ENCODE measurements at regions not wholly inside any gene's neighbourhood (a gene's known extent, or its start where the extent isn't known, plus 50 kb on each side); places are given as distances from the start of the nearest gene placed in this dataset.

DNA sequence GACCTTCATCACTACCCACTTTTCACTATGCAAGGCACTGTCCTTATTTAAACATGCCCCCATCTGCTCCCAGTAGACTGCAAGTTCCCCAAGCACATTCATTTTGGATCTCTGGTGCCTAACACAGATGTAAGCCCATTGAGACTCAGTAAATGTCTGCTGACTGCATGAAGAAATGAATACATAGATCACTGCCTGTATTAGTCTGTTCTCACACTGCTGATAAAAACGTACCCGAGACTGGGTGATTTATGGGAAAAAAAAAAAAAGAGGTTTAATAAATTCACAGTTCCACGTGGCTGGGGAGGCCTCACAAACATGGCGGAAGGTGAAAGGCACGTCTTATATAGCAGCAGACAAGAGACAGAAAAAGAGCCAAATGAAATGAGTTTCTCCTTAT lies 204.9 kb downstream of the ATG4C start:
- DNase-seq: no peak

DNA sequence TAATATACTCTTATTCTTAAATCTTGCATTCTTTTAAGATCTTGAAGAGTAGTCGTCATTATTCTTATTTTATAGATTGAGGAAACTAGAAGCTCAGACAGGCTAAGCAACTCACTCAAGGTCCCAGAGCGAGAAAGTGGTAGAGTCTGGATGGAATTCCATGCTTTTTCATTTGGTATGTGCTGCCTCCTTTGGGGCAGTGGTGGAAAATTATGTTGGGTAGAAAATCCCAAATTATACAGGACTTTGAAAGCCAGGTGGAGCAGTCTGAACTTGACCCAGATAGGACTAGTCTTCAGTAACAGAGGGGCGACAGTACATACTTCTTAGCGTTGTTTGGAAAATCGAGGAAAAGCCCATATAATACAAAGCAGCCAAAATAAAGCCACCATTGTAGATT lies 205.6 kb downstream of the ATG4C start:
- DNase-seq: no peak

DNA sequence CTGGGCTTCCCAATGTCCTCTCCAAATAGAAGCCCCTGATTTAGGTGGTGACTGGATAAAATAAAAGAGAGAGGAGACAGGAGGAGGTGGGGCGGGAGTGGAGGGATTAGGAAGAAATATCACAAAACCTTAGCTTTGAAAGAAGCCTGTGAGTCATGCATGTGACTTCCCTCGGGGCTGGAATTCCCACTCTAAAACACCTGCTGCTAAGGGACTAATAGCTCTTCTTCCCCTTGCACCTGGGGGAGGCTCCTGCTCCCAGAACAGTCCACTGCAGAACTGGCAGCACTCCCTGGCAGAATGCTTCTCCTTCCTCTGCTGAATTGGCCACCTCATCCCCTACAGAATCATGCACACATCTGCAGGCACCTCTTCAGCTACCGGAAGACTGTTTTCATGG lies 207.2 kb downstream of the ATG4C start:
- DNase-seq: no peak

DNA sequence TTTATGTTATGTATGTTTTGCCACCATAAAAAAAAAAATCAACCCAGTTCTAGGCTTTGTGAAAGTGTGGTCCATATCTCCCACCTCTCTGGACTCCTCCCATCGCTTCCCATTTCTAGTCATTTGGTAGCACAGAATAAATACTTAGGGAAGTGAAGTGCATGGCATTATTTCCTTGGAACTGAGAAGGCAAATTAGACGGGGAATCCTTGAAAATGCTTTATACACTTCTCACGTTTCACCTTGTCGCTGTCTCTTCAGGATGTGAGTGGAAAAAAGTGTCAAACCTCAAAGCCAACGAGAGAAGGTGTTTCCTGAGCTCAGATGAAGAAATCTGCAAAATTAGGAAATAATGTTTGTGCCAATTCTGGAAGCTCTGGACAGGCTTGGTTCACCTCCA lies 209.9 kb downstream of the ATG4C start:
- no peak for DNase-seq

DNA sequence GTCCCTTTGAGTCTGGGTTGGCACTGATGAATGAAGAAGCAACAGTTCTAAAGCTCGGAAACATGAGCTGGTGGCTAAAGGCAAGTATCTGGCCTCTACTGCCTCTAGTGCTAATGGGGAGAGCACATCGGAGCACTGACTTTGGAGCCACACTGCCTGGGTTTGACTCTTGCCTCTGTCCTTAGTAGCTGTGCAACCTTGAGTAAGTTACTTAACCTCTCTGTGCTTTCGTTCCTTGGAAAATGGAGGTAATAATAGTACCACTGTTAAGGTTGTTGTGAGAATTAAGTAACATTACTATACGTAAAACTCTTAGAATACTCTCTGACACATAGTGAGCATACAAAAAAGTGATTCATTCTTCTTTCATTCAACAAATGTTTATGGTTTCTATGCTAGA lies 211.2 kb downstream of the ATG4C start:
- DNase-seq: no peak

DNA sequence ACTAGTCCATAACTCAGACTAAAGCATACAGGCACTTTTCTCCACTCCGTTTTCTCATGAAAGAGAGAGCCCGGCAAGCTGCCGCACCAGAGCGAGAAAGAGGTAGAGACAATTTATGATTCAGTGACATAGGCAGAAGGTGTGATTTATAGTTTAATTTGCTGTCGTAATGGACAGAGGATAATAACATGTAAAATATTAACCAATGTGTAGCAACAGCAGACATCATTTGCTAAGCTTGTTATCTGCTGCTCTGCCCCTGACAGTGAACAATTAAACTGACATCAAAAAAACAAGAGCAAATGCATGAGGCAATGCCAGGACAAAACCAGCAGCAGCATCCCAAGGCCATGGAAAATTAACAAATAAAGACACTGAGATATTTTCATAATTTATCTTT lies 214.0 kb downstream of the ATG4C start:
- DNase-seq: no peak

DNA sequence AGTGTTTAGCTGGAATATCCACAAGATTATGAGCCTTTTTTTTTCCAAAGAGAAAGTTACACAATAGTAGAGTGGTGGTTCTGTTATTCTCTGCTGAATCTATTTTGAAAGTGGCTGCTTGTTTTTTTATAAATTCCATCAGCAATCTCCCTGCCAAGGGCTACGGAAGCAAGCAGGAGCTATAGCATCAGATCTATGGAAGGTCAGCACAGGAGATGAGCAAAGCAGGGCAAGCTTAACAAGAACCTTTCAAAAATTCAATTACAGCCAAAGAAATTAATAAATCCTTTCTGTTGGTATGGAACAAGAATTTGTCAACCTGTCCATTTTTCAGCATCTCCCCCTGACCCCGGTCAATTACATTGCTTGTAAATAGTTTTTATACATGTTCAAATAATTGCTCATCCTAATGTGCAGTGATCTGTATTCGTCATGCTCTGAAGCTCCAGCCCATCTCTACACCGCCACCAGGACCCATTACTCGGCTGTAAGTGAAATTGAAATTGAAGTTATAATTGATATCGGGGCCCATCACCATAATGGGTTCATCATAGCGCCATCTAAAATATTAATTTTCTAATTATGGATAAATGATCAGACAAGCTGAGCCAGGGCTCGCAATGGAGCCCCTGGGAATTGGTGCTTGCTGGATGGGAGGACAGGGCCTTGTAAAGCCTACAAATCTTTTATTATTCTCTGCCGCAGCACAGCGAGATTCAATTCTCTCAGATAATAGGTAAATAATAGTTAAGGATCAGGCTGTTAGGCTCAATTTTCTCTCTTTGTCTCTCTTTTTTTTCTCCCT lies 215.1 kb downstream of the ATG4C start:
- DNase-seq: no peak

DNA sequence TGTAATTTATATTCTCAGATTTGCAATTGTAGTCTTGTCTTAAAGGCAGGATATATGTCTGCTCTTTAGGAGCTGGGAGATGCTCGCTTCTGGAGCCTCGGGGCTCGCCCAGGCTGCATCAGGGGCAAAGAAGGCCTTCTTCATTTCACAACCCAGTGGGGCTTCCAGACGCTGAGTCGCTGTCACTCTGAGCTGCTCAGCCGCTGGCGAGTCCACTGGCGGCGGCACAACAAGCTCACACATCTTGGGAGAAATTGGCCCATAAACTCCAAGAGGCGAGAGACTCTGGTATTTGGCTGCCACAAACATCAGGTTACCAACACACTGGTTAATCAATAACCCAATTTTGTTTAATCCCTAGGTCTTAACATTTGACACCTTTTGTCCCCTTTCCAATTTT lies 216.6 kb downstream of the ATG4C start:
- no peak for DNase-seq

DNA sequence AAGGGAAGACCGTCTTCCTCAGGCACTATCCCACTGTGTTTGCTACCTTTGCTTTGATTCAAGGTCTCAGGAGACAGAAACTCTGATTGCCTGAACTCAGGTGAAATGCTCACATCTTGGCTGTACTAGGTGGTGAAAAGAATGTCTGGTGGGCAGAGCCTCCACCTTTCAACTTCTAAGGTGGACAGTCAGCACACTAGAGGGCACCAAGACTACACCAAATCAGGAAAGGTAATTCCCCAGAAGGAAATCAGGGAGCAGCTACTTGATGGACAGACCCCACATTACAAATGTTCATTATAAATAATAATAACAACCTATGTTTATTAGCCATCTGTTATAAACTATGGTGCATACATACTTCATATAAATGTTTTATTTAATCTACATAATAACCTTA lies 220.9 kb downstream of the ATG4C start:
- DNase-seq: no peak

DNA sequence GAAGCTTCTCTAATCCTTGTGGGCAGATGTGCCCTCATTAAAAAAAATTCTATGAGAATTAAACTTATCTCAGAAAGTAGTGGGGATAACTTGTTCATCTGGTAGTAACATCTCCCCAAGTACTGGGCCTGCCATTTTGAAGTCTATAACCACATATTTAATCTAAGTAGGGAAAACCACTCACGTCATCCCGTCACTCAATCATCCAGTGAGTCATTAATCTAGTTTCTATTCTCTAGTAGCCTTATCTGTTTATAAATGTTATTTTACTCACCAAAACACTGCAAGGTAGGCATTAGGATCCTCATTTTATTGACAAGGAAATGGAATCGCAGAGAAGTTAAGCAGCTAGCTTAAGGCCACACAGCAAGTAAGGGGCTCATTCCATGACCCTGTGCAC lies 221.9 kb downstream of the ATG4C start:
- DNase-seq: no peak

DNA sequence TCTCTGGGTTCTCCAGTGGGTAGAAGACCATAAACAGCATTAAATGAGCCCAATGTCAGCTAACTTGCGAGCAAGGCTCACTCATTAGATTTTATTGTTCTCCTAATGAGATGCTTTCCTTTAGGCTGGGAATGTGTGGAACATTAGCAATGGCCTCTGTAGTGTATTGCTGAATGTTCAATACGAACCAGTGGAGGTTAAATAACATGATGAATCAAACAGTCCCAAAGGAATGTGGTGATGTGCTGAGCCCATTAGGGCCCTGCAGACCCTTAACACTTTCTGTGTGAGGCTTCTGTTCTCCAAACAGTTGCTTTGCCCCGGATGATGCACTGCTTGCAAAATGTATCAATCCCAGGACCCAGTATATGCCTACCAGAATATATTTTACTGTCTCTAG lies 225.5 kb downstream of the ATG4C start:
- no peak for DNase-seq

DNA sequence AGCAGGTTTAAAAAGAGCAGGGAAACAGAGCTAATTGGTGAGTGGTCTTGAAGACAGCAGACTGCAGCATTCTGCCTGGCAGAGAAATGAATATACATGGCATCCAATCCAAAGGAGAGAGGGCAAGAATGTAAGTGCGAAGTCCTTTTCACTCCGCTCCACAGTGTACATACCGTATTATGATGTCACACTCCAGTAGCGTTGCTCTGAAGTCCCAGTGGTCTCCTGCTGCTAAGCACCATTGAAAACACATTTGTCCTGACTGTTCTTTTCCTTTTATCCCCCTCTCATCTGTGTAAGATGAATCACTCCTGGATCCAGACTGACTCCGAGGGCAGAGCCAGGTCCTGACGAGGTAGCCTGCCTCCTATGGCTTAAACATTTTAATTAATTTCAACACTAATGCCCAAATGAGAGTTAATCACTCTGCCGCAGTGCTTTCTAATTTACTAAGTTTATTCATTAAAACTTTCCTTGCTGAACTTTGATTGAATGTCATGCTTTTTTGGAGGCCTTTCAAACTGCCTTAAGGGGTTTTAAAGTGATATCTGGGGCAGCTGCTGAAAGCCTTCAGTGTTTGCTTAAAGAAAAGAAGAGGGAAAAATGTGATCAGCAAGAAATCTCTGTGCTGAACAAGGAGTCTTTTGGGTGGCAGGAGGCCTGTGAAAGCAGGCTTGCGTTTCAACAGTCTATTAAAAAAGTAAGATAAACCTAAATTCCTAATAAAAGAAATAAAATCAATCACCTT lies 227.2 kb downstream of the ATG4C start:
- DNase-seq: no peak

DNA sequence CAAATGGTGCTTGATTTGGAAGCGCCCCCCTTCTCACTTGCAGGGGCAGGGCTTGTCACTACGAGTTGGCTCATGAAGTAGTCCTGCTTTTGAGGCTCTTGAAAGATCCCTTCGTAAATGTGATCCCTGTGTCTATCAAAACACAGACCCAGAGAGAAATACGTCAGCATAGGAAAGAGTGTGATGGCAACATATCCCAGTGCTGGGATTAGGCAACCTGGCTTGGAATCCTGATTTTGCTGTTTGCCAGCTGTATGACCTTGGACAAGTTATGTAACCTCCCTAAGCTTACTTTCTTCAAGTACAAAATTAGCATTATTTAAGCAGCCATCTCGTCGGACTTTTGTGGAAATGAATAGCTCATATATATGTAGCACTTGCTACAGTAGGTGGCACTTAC lies 228.4 kb downstream of the ATG4C start:
- DNase-seq: no peak

DNA sequence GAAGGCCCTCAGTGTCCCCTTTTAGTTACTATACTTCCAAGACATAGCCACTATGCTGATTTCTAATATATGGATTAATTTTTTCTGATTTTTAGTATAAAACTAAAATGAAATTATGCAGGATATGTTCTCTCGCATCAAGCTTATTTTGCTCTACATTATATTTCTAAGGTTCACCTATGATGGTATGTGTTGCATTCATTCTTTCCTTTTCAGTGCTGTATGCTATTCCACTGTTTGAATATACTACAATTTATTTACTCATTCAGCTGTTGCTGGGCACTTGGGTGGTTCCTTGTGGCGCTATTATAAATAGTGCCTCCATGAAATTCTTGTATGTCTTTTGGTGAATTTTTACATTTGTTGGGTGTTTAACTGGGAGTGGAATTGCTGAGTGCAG lies 230.3 kb downstream of the ATG4C start:
- DNase-seq: no peak

DNA sequence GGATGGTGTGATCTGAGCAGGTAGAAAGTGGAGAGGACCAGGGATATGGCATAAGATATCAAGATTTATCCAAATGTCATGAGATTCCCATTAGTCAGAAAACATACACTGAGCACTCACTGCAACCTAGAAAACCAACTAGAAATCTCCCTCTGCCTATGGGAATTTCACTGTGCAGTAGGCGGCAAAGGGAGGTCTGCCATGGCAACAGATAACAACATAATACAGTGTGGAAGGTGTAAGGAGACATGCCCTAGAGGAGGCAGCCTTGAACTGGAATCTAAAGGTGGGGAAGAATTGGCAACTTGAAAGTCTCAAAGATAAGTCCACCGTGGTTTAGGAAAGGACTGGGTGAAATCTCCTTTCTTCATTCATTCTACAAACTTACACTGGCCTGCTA lies 238.4 kb downstream of the ATG4C start:
- no peak for DNase-seq

DNA sequence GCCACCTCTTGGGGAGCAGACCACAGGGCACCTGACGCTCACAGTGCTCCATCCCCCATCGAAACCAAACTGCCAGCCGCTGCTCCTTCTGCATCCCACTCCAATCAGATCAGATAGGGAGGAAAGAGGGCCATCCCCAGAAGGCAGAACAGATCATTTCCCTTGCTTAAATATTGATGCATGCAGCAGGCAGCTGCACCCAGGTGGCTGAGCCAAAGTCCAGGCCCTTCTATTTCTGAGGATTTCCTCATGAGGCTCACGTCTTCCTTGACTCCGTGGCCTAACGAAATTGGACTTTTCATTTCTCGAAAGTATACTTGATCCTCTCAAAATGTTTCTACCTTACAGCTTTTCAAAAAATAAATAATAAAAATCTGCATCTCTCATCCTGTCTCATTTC lies 239.2 kb downstream of the ATG4C start:
- DNase-seq: no peak

DNA sequence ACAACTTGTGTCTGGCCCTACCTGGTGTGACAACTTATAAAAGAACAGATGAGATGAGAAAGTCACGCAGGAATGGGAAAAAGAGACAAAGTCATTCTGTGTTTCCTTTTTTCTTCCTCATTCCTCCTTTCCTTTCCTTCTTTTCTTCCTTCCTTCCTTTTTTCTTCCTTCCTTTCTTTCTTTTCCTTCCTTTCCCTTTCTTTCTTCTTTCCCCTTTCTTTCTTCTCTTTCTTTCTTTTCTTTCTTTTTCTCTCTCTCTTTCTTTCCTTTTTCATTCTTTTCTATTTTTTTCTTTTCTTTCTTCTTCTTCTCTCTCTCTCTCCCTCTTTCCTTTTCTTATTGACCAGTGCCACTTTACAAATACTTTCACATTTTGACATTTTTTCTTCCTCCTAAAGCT lies 239.7 kb downstream of the ATG4C start:
- no peak for DNase-seq

DNA sequence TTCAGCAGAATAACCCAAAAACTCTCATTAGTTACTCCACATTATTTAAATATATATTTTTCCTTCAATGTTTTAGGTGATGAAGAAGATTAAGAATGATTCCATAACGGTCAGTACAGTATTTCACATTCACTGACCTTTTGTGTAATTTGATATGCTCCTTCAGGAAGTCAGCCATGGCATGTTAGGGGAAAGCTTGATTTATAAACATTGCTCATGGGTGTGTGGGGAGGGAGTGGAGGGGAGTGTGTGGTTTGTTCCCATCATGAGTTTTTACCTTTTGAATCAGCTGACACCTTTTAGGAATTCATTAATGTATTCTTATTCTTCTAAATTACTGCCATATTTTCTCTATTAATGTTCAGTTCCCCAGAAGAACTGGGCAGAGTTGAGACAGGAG lies 240.2 kb downstream of the ATG4C start:
- DNase-seq: no peak

DNA sequence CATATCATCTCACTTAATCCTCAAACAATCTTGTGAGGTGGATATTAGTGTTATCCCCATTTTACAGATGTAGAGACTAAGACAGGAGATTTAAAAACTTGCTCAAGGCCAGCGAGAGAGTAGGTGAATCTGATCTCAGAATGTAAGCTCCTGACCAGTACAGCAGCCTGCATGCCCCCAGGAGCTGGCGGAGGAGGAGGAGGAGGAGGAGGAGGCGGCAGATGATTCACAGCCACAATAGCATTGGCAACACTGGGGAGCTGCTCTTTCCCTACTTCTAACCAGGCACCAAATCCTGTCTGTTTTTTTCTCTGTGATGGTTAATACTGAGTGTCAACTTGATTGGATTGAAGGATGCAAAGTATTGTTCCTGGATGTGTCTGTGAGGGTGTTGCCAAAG lies 243.2 kb downstream of the ATG4C start:
- DNase-seq: no peak

DNA sequence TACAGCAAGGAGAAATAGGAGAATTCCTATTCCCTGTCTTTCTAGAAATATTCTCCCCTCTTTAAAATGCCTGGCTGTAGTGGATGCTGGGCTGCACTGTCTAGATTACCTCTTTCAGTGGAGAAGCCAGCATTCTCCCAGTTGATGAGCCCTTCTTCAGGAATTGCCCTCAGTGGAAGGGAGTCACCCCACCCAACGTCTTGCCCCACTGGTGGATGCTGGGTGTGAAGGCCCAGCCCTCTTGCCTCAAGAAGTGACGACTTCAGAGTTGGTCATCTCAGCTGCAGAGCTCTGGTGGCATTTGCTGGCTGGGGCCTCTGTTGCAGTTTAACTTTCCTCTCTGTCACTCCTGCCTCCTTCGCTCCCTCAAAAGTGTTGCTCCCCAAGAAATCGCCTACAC lies 248.2 kb downstream of the ATG4C start:
- DNase-seq: no peak

DNA sequence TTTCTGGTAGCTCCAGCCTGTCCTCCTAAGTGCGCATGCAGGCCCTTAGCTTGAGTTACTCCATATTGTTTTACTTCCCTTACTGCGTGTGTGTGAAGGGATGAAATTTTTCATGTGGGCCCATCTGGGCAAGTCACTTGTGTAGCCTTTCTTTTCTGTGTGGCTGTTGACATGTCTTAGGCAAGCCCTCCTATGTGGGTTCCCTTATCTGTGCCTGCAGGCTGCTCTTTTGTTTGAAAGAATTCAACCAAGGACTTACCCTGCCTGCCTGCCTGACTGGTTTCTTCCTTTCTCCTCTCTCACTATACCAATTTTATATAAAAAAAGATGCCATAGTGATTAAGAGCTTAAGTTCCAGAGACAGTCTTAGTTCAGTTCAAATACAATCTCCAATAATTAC lies 249.3 kb downstream of the ATG4C start:
- no peak for DNase-seq

DNA sequence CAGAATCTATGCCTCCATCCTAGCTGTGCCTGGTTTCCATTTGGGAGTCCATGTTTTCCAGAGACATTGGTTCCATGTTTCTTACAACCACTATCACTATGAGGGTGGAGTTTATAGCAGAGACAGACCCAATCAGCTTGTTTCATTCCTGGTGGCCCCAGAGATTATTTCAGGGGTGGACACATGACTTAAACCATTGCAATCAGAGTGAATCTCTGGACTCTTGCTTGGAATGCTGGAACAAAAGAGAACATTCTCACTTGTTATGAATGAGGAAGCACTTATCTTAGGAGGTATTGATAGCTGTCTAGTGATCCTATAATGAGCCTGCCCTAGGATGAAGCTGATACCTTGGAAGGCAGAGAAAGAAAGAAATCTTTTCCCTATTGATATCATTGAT lies 250.3 kb downstream of the ATG4C start:
- no peak for DNase-seq

DNA sequence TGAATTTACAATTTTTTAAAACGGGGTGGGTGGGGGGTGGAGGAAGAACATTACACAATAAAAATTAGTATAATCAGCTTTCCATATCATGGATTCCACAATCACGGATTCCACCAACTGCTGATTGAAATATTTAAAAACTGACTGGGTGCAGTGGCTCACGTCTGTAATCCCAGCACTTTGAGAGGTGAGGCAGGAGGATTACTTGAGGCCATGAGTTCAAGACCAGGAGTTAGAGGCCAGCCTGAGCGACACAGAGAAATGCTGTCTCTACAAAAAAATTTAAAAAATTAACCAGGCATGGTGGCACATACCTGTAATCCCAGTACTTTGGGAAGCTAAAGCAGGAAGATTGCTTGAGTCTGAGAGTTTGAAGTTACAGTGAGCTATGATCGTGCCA lies 254.7 kb downstream of the ATG4C start:
- DNase-seq: no peak

DNA sequence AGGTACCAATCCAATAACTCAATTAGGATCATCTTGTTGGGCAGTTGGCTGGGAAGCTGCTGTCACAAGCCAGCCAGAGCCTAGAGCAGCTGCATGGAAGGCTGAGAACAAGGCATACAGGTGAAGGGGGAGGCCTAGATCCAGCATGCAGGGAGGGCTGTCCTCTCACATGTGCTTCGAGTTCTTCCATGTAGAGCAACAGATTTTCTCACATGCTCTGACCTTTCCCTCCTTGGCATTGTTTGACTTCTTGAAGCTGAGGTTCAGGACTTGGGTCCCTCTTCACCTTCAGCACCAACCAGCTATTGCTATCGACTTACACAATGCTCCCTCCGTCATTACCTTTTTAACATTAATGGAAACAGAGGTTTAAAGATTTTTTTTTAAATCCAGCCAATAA lies 257.7 kb downstream of the ATG4C start:
- no peak for DNase-seq

DNA sequence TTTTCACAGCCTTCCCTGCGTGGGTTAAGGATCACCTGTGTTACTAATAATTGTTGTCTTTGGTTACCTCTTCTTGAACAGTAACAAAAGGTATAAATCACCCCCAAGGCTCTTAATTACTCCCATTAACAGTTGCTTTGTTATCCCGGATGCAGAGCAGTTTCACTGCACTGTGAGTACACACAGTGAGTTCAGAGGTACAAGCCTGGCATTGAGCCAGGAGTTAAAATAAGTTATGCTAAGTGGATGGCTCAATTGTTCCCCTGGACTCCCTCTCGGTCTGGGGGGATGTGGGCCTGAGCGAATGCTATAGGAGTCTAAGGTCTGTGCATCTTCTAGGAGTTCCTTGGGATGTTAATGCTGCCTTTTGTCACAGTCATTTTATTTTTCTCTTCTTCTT lies 258.3 kb downstream of the ATG4C start:
- no peak for DNase-seq

Data from stimulated activated CD4-positive, alpha-beta T cell treated with anti-CD3 and anti-CD28 coated beads, Interleukin-2, amount 100 ng/mL, for 24 hours (primary cell).